ENCODE measurements at regions not wholly inside any gene's neighbourhood (a gene's known extent, or its start where the extent isn't known, plus 50 kb on each side); places are given as distances from the start of the nearest gene placed in this dataset.

DNA sequence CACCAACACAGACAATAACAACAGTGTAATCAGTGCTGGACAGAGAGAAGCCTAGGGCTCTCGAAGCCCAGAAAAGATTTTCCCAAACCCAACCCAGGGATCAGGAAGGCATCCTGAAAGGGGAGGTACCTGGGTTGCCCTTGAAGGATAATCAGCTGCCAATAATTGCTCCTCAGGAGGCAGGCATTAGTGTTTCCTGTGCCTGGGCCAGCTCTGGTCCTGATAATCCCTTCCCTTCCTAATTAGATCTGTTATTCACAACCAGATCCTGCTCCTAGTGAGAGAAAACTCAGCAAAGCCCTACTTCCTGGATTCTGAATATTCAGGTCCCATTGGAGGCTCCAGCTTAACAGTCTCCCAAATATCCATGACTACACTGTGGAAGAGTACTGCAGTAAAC lies 117.4 kb downstream of the DMRTA2 start:
- DNase-seq (ENCODE audit: low read depth) = no peak
- H3K4me3 ChIP-seq (ENCODE audit: low read length) = no peak overlapping the region
- no peak for TF ChIP-seq CTCF (conservative IDR thresholded peaks at IDR 0.05; ENCODE audit: low read depth, low read length)

DNA sequence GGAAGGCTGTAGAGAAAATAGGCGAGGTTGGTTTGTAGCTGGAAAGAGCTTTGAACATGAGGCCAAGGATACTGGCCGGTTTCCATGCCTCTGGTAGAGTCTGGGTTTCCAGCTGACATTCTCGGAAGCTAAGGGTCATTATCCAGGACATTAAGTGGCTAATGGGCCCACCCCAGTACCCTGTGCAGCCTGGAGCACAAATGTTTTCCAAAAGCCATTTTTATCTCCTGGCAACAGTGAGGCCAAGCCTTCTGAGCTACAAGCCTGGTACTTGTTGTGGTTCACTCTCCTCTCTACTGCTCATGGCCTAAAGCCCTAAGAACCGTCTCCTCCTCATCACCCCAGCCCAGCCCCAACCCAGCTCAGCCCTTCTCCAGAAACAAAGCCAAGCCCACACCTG lies 122.9 kb downstream of the DMRTA2 start:
- no peak for DNase-seq (ENCODE audit: low read depth)
- no peak overlapping the region for H3K4me3 ChIP-seq (ENCODE audit: low read length)
- no peak for TF ChIP-seq CTCF (conservative IDR thresholded peaks at IDR 0.05; ENCODE audit: low read depth, low read length)

DNA sequence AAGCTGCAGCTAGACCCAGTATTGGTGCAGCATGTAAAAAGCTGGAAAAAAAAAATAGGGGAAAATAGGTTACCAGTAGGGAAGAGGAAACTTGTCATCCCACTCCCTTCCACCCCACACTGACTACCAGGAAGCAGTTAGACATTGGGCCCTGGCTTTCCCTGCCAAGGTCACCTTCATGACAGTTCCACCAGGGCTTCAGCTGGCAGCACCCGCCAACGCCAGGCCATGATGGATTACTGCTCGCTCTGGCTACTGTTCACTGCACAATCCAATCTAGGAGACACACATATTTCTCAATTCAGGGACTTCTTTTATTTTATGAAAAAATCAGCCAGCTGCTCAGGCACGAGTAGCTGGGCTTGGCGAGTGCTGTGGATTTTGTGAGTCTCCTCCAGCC lies 127.7 kb downstream of the DMRTA2 start:
- H3K4me3 ChIP-seq (ENCODE audit: low read length) = no peak overlapping the region
- TF ChIP-seq CTCF (conservative IDR thresholded peaks at IDR 0.05; ENCODE audit: low read depth, low read length) = no peak
- no peak for DNase-seq (ENCODE audit: low read depth)

GRCh38 chr1:50292276-50292675 lies 131.0 kb downstream of the DMRTA2 start:
- no peak for TF ChIP-seq CTCF (conservative IDR thresholded peaks at IDR 0.05; ENCODE audit: low read depth, low read length)
- DNase-seq (ENCODE audit: low read depth) = no peak
- H3K4me3 ChIP-seq (ENCODE audit: low read length) = no peak overlapping the region

- no peak for TF ChIP-seq CTCF (conservative IDR thresholded peaks at IDR 0.05; ENCODE audit: low read depth, low read length)
- no peak overlapping the region for H3K4me3 ChIP-seq (ENCODE audit: low read length)
- DNase-seq (ENCODE audit: low read depth) = no peak
Measured at GRCh38 chr1:50289495-50289894, 133.7 kb downstream of the DMRTA2 start.

GRCh38 chr1:50285994-50286393 lies 137.2 kb downstream of the DMRTA2 start:
- H3K4me3 ChIP-seq (ENCODE audit: low read length) = no peak overlapping the region
- DNase-seq (ENCODE audit: low read depth) = no peak
- no peak for TF ChIP-seq CTCF (conservative IDR thresholded peaks at IDR 0.05; ENCODE audit: low read depth, low read length)

DNA sequence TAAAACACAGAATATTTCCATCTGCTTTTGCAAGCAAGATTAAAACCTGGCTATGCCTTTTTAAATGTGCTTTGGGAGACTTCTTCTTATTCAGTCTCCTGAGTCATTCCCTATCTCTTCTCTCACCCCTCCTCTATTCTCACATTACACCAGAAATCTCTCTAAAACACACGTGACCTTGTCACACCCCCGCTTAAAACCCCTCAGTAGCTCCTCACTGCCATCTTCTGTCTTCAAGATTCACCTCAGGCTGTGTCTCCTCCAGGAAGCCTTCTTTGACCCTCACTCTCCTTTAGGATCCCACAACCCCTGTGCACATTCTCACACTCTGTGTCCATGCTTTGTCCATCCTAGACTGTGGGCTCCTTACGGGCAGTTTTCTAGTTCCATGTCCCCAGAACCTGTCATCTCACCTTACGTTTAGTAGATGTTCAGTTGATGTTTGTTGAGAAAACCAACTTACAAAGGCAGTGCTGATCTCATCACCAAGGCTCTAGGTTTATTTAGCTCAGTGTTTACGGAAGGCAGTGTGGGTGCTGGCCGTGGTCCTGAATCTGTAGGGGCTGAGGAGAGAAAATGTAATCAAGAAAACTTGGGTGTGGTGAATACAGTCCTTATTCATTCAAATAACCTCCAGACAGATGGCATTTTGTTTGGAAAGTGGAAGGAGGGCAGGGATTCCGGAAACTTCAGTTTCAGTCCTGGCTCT lies 143.5 kb downstream of the DMRTA2 start:
- TF ChIP-seq CTCF (conservative IDR thresholded peaks at IDR 0.05; ENCODE audit: low read depth, low read length) = no peak
- DNase-seq (ENCODE audit: low read depth) = peak; percentile 2
- H3K4me3 ChIP-seq (ENCODE audit: low read length) = no peak overlapping the region
